H1 (cell line): ENCODE measurements at regions not wholly inside any gene's neighbourhood (a gene's known extent, or its start where the extent isn't known, plus 50 kb on each side); places are given as distances from the start of the nearest gene placed in this dataset.

ENCODE experiments used
- CTCF ChIA-PET: fragments of 300-600 bp; sonication (Branson Sonifier 250); formaldehyde crosslinking; loops from one replicate; lab custom pipeline; 2021; ENCODE audit not compliant: partially characterized antibody; lab: Charles Lee
- POLR2A ChIA-PET: fragments of 300-600 bp; sonication (Branson Sonifier 250); formaldehyde crosslinking; loops from one replicate; lab custom pipeline; 2021; ENCODE audit warnings: inconsistent platforms; ENCODE audit not compliant: partially characterized antibody; lab: Charles Lee
- DNase-seq, 2 experiments: peaks; one replicate each; pipeline versions ENCODE4 v3.0.0 to v3.0.0-alpha.2; 2010 to 2022; ENCODE audit warnings: low spot score in 2 of 2, low read depth in 1 of 2, mixed read lengths in 1 of 2
- FAIRE-seq: peaks from 2 replicates; lab custom pipeline; 2011; peaks lifted over from hg19 to GRCh38; lab: Jason Lieb, UNC
- H2AFZ ChIP-seq: 2 replicates; pipeline ENCODE4 v1.8.1; 2012; ENCODE audit warnings: low read length, inconsistent platforms
- H2AK5ac ChIP-seq: 2 replicates; pipeline ENCODE4 v1.6.1; 2013; ENCODE audit warnings: low read depth, low read length
- H2BK120ac ChIP-seq: replicated peaks from 2 replicates; pipeline ENCODE3; 2013; ENCODE audit warnings: low read depth, low read length, inconsistent platforms
- H2BK12ac ChIP-seq: 2 replicates; pipeline ENCODE4 v1.6.1; 2013; ENCODE audit warnings: low read depth, low read length
- H2BK15ac ChIP-seq: 2 replicates; pipeline ENCODE4 v1.6.1; 2013; ENCODE audit warnings: low read length
- H2BK20ac ChIP-seq: 2 replicates; pipeline ENCODE4 v1.6.1; 2013; ENCODE audit warnings: low read length
- H2BK5ac ChIP-seq: 2 replicates; pipeline ENCODE4 v1.6.1; 2013; ENCODE audit warnings: low read depth, low read length
- H3K14ac ChIP-seq: 2 replicates; pipeline ENCODE4 v1.6.1; 2013; ENCODE audit warnings: inconsistent platforms; ENCODE audit not compliant: insufficient read length
- H3K18ac ChIP-seq: 2 replicates; pipeline ENCODE4 v1.6.1; 2013; ENCODE audit warnings: low read length; ENCODE audit errors: extremely low read depth
- H3K23ac ChIP-seq: 2 replicates; pipeline ENCODE4 v1.6.1; 2013; ENCODE audit warnings: inconsistent platforms; ENCODE audit not compliant: insufficient read length
- H3K23me2 ChIP-seq: 2 replicates; pipeline ENCODE4 v1.6.1; 2013; ENCODE audit warnings: low read depth, low read length
- H3K27ac ChIP-seq: 2 replicates; pipeline ENCODE4 v1.6.1; 2011; ENCODE audit warnings: low read depth, low read length, inconsistent platforms
- H3K27me3 ChIP-seq, 4 experiments: replicated peaks in 1 of 4; 1 replicate in 1 of 4; 2 replicates in 3 of 4; pipeline versions ENCODE4 v1.6.1 to v1.8.1; 2011 to 2013; ENCODE audit warnings: low read length in 3 of 4, mild to moderate bottlenecking in 3 of 4, inconsistent platforms in 2 of 4, mixed read lengths in 2 of 4, moderate library complexity in 1 of 4; ENCODE audit not compliant: control insufficient read depth in 3 of 4, insufficient read depth in 3 of 4; ENCODE audit errors: extremely low read depth in 1 of 4
- H3K36me3 ChIP-seq, 4 experiments: 2 replicates each; pipeline versions ENCODE4 v1.6.1 to v1.8.1; 2011 to 2013; ENCODE audit warnings: mild to moderate bottlenecking in 4 of 4, low read length in 3 of 4, moderate library complexity in 2 of 4, control low read depth in 1 of 4, inconsistent platforms in 1 of 4; ENCODE audit not compliant: insufficient read depth in 4 of 4, control insufficient read depth in 2 of 4
- H3K4ac ChIP-seq: replicated peaks from 2 replicates; pipeline ENCODE3; 2013; ENCODE audit warnings: low read length, low read depth, mixed read lengths, inconsistent platforms; ENCODE audit not compliant: insufficient read length
- H3K4me1 ChIP-seq, 4 experiments: replicated peaks in 1 of 4; 1 replicate in 1 of 4; 2 replicates in 3 of 4; pipeline versions ENCODE4 v1.6.1 to v1.8.1; 2011 to 2013; ENCODE audit warnings: low read length in 3 of 4, inconsistent platforms in 2 of 4, mixed read lengths in 1 of 4; ENCODE audit not compliant: insufficient read depth in 4 of 4, control insufficient read depth in 3 of 4
- H3K4me2 ChIP-seq, 2 experiments: 2 replicates each; pipeline versions ENCODE4 v1.6.1 to v1.8.1; 2011 to 2013; ENCODE audit warnings: low read depth in 2 of 2, low read length in 2 of 2, control low read depth in 1 of 2, inconsistent platforms in 1 of 2, mild to moderate bottlenecking in 1 of 2; ENCODE audit not compliant: insufficient read depth in 1 of 2
- H3K4me3 ChIP-seq, 4 experiments: fragments of 200-600, 300-600 bp in 1 of 4; sonication (generic), shearing (Covaris generic), sonication (Bioruptor Twin) in 1 of 4; 2 replicates each; pipeline versions ENCODE4 v1.5.1 to v1.8.1; 2011 to 2016; ENCODE audit warnings: low read length in 4 of 4, low read depth in 3 of 4, control low read depth in 2 of 4, inconsistent platforms in 2 of 4, mild to moderate bottlenecking in 2 of 4, mixed read lengths in 1 of 4, moderate library complexity in 1 of 4; ENCODE audit not compliant: insufficient read depth in 2 of 4; ENCODE audit errors: extremely low read depth in 1 of 4
- H3K56ac ChIP-seq: replicated peaks from 2 replicates; pipeline ENCODE3; 2013; ENCODE audit warnings: low read depth, mild to moderate bottlenecking, mixed read lengths, low read length, inconsistent platforms; ENCODE audit not compliant: insufficient read length
- H3K79me1 ChIP-seq: 2 replicates; pipeline ENCODE4 v1.6.1; 2013; ENCODE audit warnings: low read depth, low read length, control low read depth
- H3K79me2 ChIP-seq, 2 experiments: 2 replicates each; pipeline versions ENCODE4 v1.6.1 to v1.8.1; 2012 to 2013; ENCODE audit warnings: low read length in 2 of 2, mild to moderate bottlenecking in 2 of 2, inconsistent platforms in 1 of 2; ENCODE audit not compliant: insufficient read depth in 2 of 2, control insufficient read depth in 1 of 2
- H3K9ac ChIP-seq, 4 experiments: replicated peaks in 1 of 4; 1 replicate in 1 of 4; 2 replicates in 3 of 4; pipeline versions ENCODE4 v1.6.1 to v1.8.1; 2011 to 2013; ENCODE audit warnings: low read depth in 3 of 4, low read length in 3 of 4, control low read depth in 2 of 4, mild to moderate bottlenecking in 2 of 4, moderate library complexity in 2 of 4, inconsistent platforms in 1 of 4; ENCODE audit errors: extremely low read depth in 1 of 4
- H3K9me3 ChIP-seq, 2 experiments: 2 replicates each; pipeline versions ENCODE4 v1.6.1 to v1.8.1; 2012 to 2013; ENCODE audit warnings: mild to moderate bottlenecking in 2 of 2, moderate library complexity in 2 of 2, control low read depth in 1 of 2, inconsistent platforms in 1 of 2, low read depth in 1 of 2, low read length in 1 of 2, mixed read lengths in 1 of 2; ENCODE audit not compliant: insufficient read depth in 2 of 2
- H4K20me1 ChIP-seq, 2 experiments: replicated peaks in 1 of 2; 2 replicates each; pipeline versions ENCODE3 to v1.8.1; 2011 to 2013; ENCODE audit warnings: inconsistent platforms in 2 of 2, low read length in 2 of 2, mild to moderate bottlenecking in 1 of 2; ENCODE audit not compliant: insufficient read depth in 2 of 2, control insufficient read depth in 1 of 2
- H4K5ac ChIP-seq: 2 replicates; pipeline ENCODE4 v1.6.1; 2013; ENCODE audit warnings: low read length, low read depth, mixed read lengths, inconsistent platforms; ENCODE audit not compliant: insufficient read length
- H4K8ac ChIP-seq: 2 replicates; pipeline ENCODE4 v1.8.0; 2013; ENCODE audit warnings: mild to moderate bottlenecking, moderate library complexity, low read length, inconsistent platforms; ENCODE audit not compliant: insufficient read depth; ENCODE audit errors: extremely low read depth
- H4K91ac ChIP-seq: replicated peaks from 2 replicates; pipeline ENCODE3; 2013; ENCODE audit warnings: low read length, mixed read lengths, inconsistent platforms; ENCODE audit not compliant: insufficient read length
- ATF2 ChIP-seq: IDR thresholded peaks from 2 replicates; pipeline ENCODE4 v1.6.1; 2012; ENCODE audit warnings: low read length, inconsistent platforms
- BRCA1 ChIP-seq: IDR thresholded peaks from 2 replicates; pipeline ENCODE4 v1.6.1; 2012; ENCODE audit warnings: low read depth, low read length, improper control_type of control experiment
- E2F6 ChIP-seq: IDR thresholded peaks from 2 replicates; pipeline ENCODE4 v1.6.1; 2012; ENCODE audit warnings: inconsistent platforms
- EZH2 ChIP-seq: fragments of 200-600 bp; sonication (generic); IDR thresholded peaks from 2 replicates; pipeline ENCODE4 v1.7.1; 2012; ENCODE audit warnings: low read depth, mild to moderate bottlenecking, moderate library complexity, low read length, inconsistent platforms; ENCODE audit not compliant: severe bottlenecking
- FOSL1 ChIP-seq: IDR thresholded peaks from 2 replicates; pipeline ENCODE4 v1.6.1; 2011; ENCODE audit warnings: mild to moderate bottlenecking, low read depth, low read length, moderate library complexity; ENCODE audit not compliant: insufficient read depth
- GABPA ChIP-seq: IDR thresholded peaks from 2 replicates; pipeline ENCODE4 v1.6.1; 2011; ENCODE audit warnings: mild to moderate bottlenecking, low read length, moderate library complexity, borderline replicate concordance; ENCODE audit not compliant: insufficient read depth
- JUN ChIP-seq: IDR thresholded peaks from 2 replicates; pipeline ENCODE4 v1.6.1; 2011; ENCODE audit warnings: low read depth, mild to moderate bottlenecking, improper control_type of control experiment, low read length
- KDM5A ChIP-seq: fragments of 200-600 bp; IDR thresholded peaks from 2 replicates; pipeline ENCODE4 v1.7.1; 2012; ENCODE audit warnings: mild to moderate bottlenecking, low read length, inconsistent platforms, mixed read lengths
- MAFK ChIP-seq: IDR thresholded peaks from 2 replicates; pipeline ENCODE4 v1.6.1; 2012; ENCODE audit warnings: low read depth, mild to moderate bottlenecking, improper control_type of control experiment, low read length
- POU5F1 ChIP-seq: IDR thresholded peaks from 2 replicates; pipeline ENCODE4 v1.6.1; 2011; ENCODE audit warnings: low read depth, mild to moderate bottlenecking, low read length, moderate library complexity
- SRF ChIP-seq: IDR thresholded peaks from 2 replicates; pipeline ENCODE4 v1.6.1; 2011; ENCODE audit warnings: mild to moderate bottlenecking, low read depth, low read length, moderate library complexity
- TAF1 ChIP-seq: IDR thresholded peaks from 2 replicates; pipeline ENCODE4 v1.6.1; 2011; ENCODE audit warnings: mild to moderate bottlenecking, low read depth, low read length
- ZNF274 ChIP-seq: IDR thresholded peaks from 2 replicates; pipeline ENCODE4 v1.7.0; 2012; ENCODE audit warnings: low read length, borderline replicate concordance; ENCODE audit errors: extremely low read depth
- WGBS, 2 experiments: shearing (Covaris generic) in 1 of 2; methylation state at CpG; one replicate each; pipeline versions ENCODE4 v1.1.6 to v1.1.7; 2013 to 2015; ENCODE audit warnings: low lambda C conversion rate in 2 of 2, mixed read lengths in 2 of 2, inconsistent platforms in 1 of 2, low coverage in 1 of 2, missing lambda C conversion rate in 1 of 2; ENCODE audit not compliant: insufficient replicate concordance in 2 of 2, insufficient coverage in 1 of 2, insufficient read length in 1 of 2; ENCODE audit errors: extremely low coverage in 1 of 2, missing lambda C conversion rate in 1 of 2; 5-methylcytosine and 5-hydroxymethylcytosine counted together

DNA sequence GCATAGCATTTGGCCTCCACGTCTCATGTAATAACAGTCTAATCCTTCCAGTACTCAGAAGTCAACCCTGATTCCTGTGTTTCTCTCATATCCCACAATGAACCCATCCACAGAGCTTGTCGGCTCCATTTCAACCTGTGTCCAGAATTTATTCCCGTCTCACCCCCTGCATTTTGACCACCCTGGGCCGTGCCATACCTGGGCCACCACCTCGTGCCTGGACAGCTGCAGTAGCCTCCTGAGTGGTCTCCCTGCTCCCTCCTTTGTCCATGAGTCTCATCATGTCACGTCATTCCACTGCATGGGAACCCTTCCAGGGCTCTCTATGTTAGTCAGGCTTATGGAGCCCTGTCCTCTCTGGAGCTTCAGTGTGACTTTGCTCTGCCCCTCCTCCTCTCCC lies 670.6 kb downstream of the PTPRU start:
- no peak overlapping the region for H2BK120ac ChIP-seq
- H4K5ac ChIP-seq = no peak overlapping the region
- no peak overlapping the region for H3K14ac ChIP-seq
- H2BK12ac ChIP-seq = no peak overlapping the region; the same call in 1 of the 2 replicates
- H2BK5ac ChIP-seq = no peak overlapping the region
- H3K23ac ChIP-seq = no peak overlapping the region
- H3K4me1 ChIP-seq = peaks cover 1 to 5% (median 4%) of the 10 kb centered on the region in 4 experiments; a peak in 6 of 7 replicates
- H4K20me1 ChIP-seq = no peaks in the 10 kb centered on the region
- no peak overlapping the region for H3K4ac ChIP-seq
- H3K18ac ChIP-seq = no peak overlapping the region
- no peaks in the 10 kb centered on the region for H3K79me2 ChIP-seq
- 90% methylated on average over 6 of the region's 6 CpGs; no CpG with 5 or more reads in 1 of the 2 experiments for WGBS, 2 experiments
- ChIA-PET POLR2A (no interaction called here), CTCF (interaction anchor here (1.2 kb wide), 2 partner anchors 9 to 24 kb away, joined by 3 read pairs; no protein-coding TSS in a partner anchor)
- H3K4me3 ChIP-seq = no peak overlapping the region
- 0 out of 2 replicates have a peak overlapping the region, but pooled peaks have one; percentile 57 for H4K8ac ChIP-seq
- H3K27ac ChIP-seq = no peak overlapping the region
- no peaks in the 10 kb centered on the region for H3K9me3 ChIP-seq
- H3K56ac ChIP-seq = no peak overlapping the region
- H3K27me3 ChIP-seq = no peaks in the 10 kb centered on the region
- H2BK15ac ChIP-seq = no peak overlapping the region
- FAIRE-seq (no peak), DNase-seq (no peak)
- peak overlapping the region; percentile 15 for H4K91ac ChIP-seq
- no peak overlapping the region for H2BK20ac ChIP-seq
- no peak overlapping the region for H2AK5ac ChIP-seq
- no peaks in the 10 kb centered on the region for H3K79me1 ChIP-seq
- H3K4me2 ChIP-seq = no peak overlapping the region
- H3K23me2 ChIP-seq = no peaks in the 10 kb centered on the region
- H3K9ac ChIP-seq = no peak overlapping the region
- H3K36me3 ChIP-seq = no peaks in the 10 kb centered on the region
- no peak overlapping the region for H2AFZ ChIP-seq
- TF ChIP-seq MAFK (no peak), BRCA1 (no peak), POU5F1 (no peak), JUN (no peak), TAF1 (no peak), GABPA (no peak), SRF (no peak), ZNF274 (no peak), KDM5A (no peak), E2F6 (no peak), EZH2 (no peak), FOSL1 (no peak), ATF2 (no peak)
